Right forelimb (tissue), 1 donor: ENCODE measurements at regions not wholly inside any gene's neighbourhood (a gene's known extent, or its start where the extent isn't known, plus 50 kb on each side); places are given as distances from the start of the nearest gene placed in this dataset.
"Not testable (repeated sequence)": the region's sequence is repeated elsewhere in the genome, so short reads cannot be mapped to it uniquely, and the experiment has no call there.

Experiments
- DNase-seq: peaks from one replicate; pipeline ENCODE4 v3.0.0-alpha.2; 2018

DNA sequence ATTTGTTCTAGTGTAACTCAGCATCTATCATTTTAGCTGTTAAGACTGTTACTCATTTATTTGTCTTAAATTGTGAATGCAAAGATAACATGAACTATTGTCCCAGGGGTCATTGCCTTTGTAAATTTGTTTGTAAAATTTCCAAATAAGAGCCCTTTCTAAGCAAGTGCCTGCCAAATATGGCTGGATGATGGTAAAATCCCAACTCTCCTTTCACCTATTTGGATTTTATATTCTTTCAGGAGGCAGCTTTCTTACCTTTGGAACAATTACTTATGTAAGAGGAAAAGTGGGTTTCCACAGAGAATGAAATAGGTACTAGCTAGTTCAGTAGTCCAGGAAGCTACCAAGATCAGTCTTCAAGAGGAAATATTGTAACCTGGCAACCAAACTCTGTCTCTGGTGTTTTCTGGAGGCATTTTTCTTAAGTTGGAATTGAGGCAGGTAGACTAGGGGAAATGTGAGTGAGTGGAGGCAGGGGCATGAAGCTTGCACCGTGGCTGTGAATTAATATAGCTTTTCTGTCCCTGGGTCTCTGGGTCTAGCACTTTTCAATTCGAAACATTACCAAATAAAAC, 88.5 kb upstream of the XIST start:
- no peak for DNase-seq

DNA sequence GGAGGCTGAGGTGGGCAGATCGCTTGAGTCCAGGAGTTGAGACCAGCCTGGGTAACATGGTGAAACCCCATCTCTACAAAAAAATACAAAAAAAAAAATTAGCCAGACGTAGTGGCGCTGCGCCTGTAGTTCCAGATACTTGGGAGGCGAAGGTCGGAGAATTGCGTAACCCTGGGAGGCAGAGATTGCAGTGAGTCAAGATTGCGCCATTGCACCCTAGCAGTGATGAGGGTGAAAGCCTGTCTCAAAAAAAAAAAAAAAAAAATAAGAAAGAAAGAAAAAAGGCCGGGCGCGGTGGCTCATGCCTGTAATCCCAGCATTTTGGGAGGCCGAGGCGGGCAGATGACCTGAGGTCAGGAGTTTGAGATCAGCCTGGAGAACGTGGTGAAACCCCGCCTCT, 85.3 kb upstream of the XIST start:
- DNase-seq = not testable (repeated sequence)

DNA sequence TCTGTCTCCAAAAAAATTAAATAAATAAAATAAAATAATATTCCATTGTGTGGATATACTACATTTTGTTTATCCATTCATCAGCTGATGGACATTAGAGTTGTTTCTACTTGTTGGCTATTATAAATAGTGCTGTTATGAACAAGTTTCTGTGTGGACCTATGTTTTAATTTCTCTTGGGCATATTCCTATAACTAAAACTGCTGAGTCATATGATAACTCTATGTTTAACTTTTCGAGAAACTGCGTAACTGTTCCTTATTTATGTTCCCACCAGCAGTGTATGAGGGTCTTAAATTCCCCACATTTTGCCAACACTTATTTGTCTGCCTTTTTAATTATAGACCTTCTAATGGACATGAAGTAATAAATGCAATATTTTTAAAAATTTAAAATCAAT, 80.0 kb upstream of the XIST start:
- DNase-seq = no peak

DNA sequence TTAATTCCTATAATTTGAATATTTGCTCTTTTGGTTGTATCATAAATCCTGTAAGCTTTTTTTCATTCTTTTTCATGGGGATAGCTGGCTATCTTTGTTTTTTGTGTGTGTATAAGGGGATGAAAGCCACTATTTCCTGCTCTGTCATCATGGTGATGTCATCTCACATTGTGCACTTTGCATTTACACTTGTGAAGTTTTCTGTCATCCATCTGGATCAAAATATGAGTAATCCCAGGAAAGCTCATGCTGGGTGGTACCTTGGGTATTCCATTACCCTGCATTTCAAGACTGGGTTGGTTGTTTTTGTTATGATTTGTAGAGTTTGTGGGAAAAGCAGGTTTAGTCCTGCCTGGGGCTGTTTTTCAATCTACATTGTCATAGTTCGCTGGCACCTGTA, 77.8 kb upstream of the XIST start:
- no peak for DNase-seq

DNA sequence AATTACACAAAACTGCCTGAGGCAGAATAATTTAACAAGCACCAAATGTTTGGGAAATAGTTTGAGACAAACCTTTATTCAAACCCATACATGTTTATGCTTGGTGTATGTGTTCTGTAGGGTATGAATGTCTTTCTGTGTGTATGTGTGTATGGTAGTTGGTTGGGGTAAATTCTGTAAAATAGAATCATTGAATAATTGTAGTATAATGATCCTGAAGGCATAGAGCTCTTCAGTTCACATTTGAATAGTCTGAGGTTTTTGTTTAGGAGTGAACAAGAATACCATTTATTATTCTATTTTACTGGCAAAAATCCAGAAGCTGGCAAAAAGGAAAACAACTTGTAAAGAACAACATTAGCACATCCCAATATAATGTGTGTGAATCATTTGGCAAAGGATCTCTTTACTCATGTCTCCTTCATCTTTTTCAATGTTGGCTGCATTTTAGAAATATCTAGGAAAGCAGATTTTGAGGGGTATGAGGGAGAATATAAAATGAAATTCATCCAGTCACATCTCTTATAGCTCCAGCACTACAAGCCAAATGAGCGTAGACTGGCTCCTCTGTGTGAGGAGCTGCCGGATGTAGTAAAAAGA, 70.4 kb upstream of the XIST start:
- DNase-seq = no peak

DNA sequence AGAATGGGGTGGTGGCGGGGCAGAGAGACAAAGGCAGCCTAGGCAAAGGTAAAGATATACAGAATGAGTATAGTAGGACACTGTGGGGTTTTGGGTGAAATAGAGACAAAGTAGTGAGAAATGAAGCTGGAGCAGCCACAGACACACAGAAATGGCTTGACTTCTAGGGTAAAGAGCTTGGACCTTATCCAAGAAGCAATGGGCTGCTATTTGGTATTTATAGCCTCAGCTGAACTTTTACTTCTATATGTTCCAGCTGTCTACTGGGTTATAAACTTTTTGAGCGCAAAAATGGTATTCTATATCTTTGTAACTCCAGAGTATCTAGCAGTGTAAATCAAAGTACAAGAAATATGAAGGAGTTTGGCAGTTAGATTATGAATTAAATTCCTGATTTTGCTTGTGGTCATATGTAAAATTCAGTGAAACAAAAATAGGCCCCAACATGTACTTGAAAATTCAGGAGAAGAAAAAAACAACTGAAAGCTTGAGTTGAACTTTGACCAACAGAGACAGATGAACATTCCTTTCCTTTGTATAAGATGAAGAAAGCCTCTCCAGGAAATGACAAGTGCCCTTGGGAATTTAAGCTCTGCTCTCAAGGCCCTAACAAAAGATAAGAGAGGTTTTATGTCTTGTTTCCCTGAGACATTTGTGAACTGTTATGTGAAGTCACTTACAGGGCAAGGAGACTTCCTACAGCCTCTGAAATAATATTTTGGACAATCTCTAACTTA, 64.6 kb upstream of the XIST start:
- no peak for DNase-seq

DNA sequence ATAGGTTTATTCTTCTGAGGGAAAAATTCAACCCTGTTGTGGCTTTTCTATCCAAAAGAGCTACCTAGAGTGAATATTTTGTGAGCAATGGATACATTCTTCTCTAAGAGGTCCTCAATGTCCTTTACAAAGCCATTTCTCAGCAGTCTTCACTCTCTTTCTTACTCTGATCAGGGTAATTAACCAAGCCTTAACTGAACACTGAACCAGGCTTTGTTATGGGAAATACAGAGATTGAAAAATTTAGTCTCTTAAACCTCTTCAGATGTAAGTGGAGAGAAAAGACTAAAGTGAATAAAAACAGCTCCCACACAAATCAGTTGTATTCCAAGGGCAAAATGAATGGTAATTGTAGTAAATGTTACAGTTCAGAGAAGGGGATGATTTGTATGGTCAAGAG, 64.0 kb upstream of the XIST start:
- no peak for DNase-seq

DNA sequence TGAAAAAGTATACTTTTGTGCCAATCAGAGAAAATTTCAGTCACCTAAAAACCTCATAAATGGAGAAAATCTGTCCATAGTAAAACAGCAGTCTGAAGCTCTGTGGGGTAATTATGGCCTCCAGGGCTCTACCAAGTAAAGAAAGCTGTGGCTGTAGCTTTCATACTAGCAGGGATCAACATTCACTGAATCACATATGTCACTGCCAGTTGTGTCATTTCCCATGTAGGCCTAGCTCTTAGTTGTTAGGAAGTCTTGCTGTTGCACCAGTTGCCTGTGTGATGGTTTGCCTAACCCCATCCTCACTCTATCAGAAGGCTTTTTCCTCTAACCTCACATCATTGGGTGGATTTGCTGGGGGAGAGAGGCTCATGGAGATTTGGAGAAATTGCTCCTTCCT, 62.3 kb upstream of the XIST start:
- DNase-seq = not testable (repeated sequence)

DNA sequence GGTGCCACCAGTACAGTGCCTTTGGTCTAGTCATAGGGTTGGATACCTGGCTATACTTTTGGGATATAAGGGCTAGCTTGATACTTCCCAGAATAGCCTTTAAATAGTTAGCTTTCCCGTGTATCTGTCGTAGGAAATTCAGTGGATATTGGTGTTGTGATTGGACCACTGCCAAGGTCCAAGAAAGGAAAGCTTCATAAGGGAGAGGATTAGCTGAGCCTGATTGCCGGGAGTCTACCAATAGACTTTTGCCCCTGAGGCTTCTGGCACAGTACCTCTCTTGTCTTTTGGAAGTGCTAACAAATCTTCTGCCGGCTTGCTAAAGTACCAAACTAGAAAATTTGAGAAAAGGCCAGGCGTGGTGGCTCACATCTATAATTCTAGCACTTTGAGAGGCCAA, 61.1 kb upstream of the XIST start:
- no peak for DNase-seq

DNA sequence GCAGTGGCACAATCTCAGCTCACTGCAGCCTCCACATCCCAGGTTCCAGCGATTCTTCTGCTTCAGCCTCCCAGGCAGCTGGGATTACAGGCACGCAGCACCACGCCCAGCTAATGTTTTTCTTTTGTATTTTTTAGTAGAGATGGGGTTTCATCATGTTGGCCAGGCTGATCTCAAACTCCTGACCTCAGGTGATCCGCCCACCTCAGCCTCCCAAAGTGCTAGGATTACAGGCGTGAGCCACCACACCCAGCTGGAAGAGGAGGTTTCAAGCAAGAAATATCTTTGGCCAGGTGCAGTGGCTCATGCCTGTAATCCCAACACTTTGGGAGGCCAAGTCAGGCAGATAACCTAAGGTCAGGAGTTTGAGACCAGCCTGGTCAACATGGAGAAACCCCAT, 59.4 kb upstream of the XIST start:
- not testable (repeated sequence) for DNase-seq

DNA sequence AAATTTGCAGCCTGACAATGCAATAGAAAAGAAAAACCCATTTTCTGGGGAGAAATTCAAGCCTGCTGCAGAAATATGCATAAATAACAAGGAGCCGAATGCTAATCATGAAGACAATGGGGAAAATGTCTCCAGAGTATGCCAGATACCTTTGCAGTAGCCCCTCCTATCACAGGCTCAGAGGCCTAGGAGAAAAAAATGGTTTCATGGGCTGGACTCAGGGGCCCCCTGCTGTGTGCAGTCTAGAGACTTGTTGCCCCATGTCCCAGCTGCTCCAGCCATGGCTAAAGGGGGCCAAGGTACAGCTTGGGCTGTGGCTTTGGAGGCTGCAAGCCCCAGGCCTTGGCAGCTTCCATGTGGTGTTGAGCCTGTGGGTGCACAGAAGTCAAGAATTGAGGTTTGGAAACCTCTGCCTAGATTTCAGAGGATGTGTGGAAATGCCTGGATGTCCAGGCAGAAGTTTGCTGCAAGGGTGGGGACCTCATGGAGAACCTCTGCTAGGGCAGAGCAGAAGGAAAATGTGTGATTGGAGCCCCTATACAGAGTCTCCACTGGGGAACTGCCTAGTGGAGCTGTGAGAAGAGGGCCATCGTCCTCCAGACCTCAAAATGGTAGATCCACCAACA, 53.3 kb upstream of the XIST start:
- not testable (repeated sequence) for DNase-seq

DNA sequence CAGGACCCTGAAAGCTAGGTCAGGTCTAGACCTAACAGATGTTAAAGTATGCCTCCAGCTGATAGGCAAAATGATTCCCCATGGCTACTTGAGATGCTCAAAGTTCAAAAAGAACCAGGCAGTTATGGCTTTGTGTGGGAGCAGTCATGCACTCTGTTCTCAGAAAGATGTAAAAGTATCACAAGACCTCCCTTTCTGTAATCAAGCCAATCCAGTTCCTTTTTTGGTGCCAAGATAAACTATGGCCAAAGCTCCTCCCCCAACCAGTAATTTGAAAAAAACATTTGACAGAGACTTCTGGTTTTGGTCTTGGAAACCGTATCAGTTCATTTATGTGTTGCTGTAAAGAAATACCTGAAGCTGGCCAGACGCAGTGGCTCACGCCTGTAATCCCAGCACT, 51.4 kb upstream of the XIST start:
- no peak for DNase-seq
